ENCODE measurements at regions not wholly inside any gene's neighbourhood (a gene's known extent, or its start where the extent isn't known, plus 50 kb on each side); places are given as distances from the start of the nearest gene placed in this dataset.

- no peak for TF ChIP-seq POLR2AphosphoS5 (IDR thresholded peaks at IDR 0.05; ENCODE audit: low read length)
- no peak for TF ChIP-seq MYC (IDR thresholded peaks at IDR 0.05; ENCODE audit: insufficient read depth, insufficient read length, insufficient replicate concordance, low read length, severe bottlenecking)
Observed at GRCh38 chr1:90810681-90811080, 93.6 kb upstream of the BARHL2 start.
